GM12891 (cell line): ENCODE measurements at regions not wholly inside any gene's neighbourhood (a gene's known extent, or its start where the extent isn't known, plus 50 kb on each side); places are given as distances from the start of the nearest gene placed in this dataset.
"Not testable (repeated sequence)": the region's sequence is repeated elsewhere in the genome, so short reads cannot be mapped to it uniquely, and the experiment has no call there.

Source experiments
- DNase-seq: peaks from one replicate; pipeline ENCODE4 v3.0.0; 2011; ENCODE audit warnings: low spot score; ENCODE audit not compliant: insufficient read length
- FAIRE-seq: peaks from 2 replicates; lab custom pipeline; 2011; peaks lifted over from hg19 to GRCh38; lab: Jason Lieb, UNC
- PAX5 ChIP-seq: IDR thresholded peaks from 2 replicates; pipeline ENCODE4 v1.6.1; 2011; ENCODE audit warnings: low read length, moderate library complexity, mild to moderate bottlenecking; ENCODE audit not compliant: insufficient read depth, severe bottlenecking
- POLR2A ChIP-seq: IDR thresholded peaks from 2 replicates; pipeline ENCODE4 v1.6.1; 2011; ENCODE audit warnings: low read depth, low read length, control low read depth
- POLR2AphosphoS5 ChIP-seq: IDR thresholded peaks from 2 replicates; pipeline ENCODE4 v1.6.1; 2011; ENCODE audit warnings: low read depth, low read length, control low read depth
- POU2F2 ChIP-seq: IDR thresholded peaks from 2 replicates; pipeline ENCODE4 v1.6.1; 2011; ENCODE audit warnings: low read depth, mild to moderate bottlenecking, control low read depth, low read length, moderate library complexity
- SPI1 ChIP-seq: IDR thresholded peaks from 2 replicates; pipeline ENCODE4 v1.6.1; 2011; ENCODE audit warnings: low read depth, low read length, control low read depth
- TAF1 ChIP-seq: IDR thresholded peaks from 2 replicates; pipeline ENCODE4 v1.6.1; 2011; ENCODE audit warnings: low read depth, low read length, control low read depth

GRCh38 chr2:113826346-113827285, 63.3 kb upstream of the ACTR3 start:
- TF ChIP-seq SPI1 = no peak
- TF ChIP-seq POLR2AphosphoS5 = no peak
- no peak for TF ChIP-seq PAX5
- TF ChIP-seq POU2F2 = no peak
- no peak for TF ChIP-seq TAF1
- no peak for TF ChIP-seq POLR2A
- no peak for DNase-seq
- FAIRE-seq = peak; percentile 52

- no peak for DNase-seq
- no peak for FAIRE-seq
- TF ChIP-seq POLR2AphosphoS5 (no peak), TAF1 (no peak), POU2F2 (no peak), PAX5 (no peak), POLR2A (no peak), SPI1 (no peak)
Observed at GRCh38 chr2:113823716-113824595, 65.9 kb upstream of the ACTR3 start.

- TF ChIP-seq POU2F2 (no peak), POLR2A (no peak), PAX5 (no peak), TAF1 (no peak), POLR2AphosphoS5 (no peak), SPI1 (no peak)
- no peak for FAIRE-seq
- no peak for DNase-seq
Observed at GRCh38 chr2:113822087-113822815, 65.8 kb upstream of the SLC35F5 start.

GRCh38 chr2:113818382-113818951, 62.0 kb upstream of the SLC35F5 start:
- TF ChIP-seq POLR2A = no peak
- TF ChIP-seq PAX5 = no peak
- TF ChIP-seq SPI1 = no peak
- TF ChIP-seq POLR2AphosphoS5 = no peak
- TF ChIP-seq POU2F2 = no peak
- no peak for TF ChIP-seq TAF1
- DNase-seq (no peak), FAIRE-seq (no peak)

- DNase-seq, FAIRE-seq: not testable (repeated sequence)
Observed at GRCh38 chr2:113813396-113813795, 57.0 kb upstream of the SLC35F5 start.

- no peak for FAIRE-seq
- no peak for DNase-seq
- no peak for TF ChIP-seq SPI1
- no peak for TF ChIP-seq POU2F2
- TF ChIP-seq POLR2A = no peak
- TF ChIP-seq PAX5 = no peak
- no peak for TF ChIP-seq POLR2AphosphoS5
- no peak for TF ChIP-seq TAF1
Observed at GRCh38 chr2:113812204-113812603, 55.8 kb upstream of the SLC35F5 start.

- no peak for FAIRE-seq
- no peak for DNase-seq
- TF ChIP-seq SPI1 (no peak), TAF1 (no peak), POU2F2 (no peak), POLR2AphosphoS5 (no peak), POLR2A (no peak), PAX5 (no peak)
Observed at GRCh38 chr2:113809076-113809736, 52.8 kb upstream of the SLC35F5 start.

GRCh38 chr2:113807721-113808120, 51.3 kb upstream of the SLC35F5 start:
- DNase-seq = no peak
- no peak for FAIRE-seq
- TF ChIP-seq POU2F2 = no peak
- no peak for TF ChIP-seq POLR2A
- TF ChIP-seq SPI1 = no peak

- FAIRE-seq = no peak
- TF ChIP-seq SPI1 (no peak), POLR2AphosphoS5 (no peak), TAF1 (no peak), POU2F2 (no peak), PAX5 (no peak), POLR2A (no peak)
- DNase-seq = no peak
Observed at GRCh38 chr2:113806217-113806913, 49.9 kb upstream of the SLC35F5 start.
